ENCODE measurements at regions not wholly inside any gene's neighbourhood (a gene's known extent, or its start where the extent isn't known, plus 50 kb on each side); places are given as distances from the start of the nearest gene placed in this dataset.
A peak's percentile ranks its signal among the peaks of the same experiment; 100 is the strongest.
"Not testable (repeated sequence)": the region's sequence is repeated elsewhere in the genome, so short reads cannot be mapped to it uniquely, and the experiment has no call there.

- Histone ChIP-seq H3K27me3 (replicated peaks) (no peaks in the 10 kb centered on the region), H3K9me3 (replicated peaks) (no peaks in the 10 kb centered on the region), H3K27ac (peak overlapping the region; percentile 44), H3K4me1 (replicated peaks) (peaks cover 11% of the 10 kb centered on the region), H3K4me3 (peak overlapping the region; percentile 23), H3K36me3 (no peaks in the 10 kb centered on the region)
- DNase-seq (ENCODE audit: low read depth in 1 of 2, low spot score in 2 of 2) = no peak
These were observed 78.3 kb upstream of the HES1 start for GRCh38 chr3:194057570-194058188.

DNA sequence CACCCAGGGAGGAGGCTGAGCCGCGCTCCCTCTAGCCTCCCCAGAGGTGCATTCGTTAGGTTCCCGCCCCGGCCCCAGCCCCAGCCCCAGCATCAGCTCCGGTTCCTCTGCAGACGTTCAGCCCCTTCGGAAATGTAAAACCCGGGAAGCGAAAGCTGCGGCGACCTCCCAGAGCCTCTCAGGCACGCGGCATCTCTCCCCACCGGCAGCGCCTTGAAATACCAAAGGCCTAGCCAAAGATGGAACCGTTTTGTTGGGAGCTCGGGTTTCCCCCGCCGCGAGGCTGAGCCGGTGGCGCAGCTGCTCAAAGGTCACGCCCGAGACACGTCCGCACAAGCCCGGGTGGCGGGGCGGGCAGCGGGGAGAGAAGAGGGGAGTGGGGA, 77.8 kb upstream of the HES1 start:
- DNase-seq (ENCODE audit: low read depth in 1 of 2, low spot score in 2 of 2) = peak; percentile 31 to 61
- no peaks in the 10 kb centered on the region for H3K36me3 ChIP-seq
- no peaks in the 10 kb centered on the region for H3K9me3 ChIP-seq (replicated peaks)
- H3K27me3 ChIP-seq (replicated peaks) = no peaks in the 10 kb centered on the region
- H3K4me3 ChIP-seq = peak overlapping the region; percentile 23
- peak overlapping the region; percentile 44 for H3K27ac ChIP-seq
- H3K4me1 ChIP-seq (replicated peaks) = peaks cover 11% of the 10 kb centered on the region

- no peaks in the 10 kb centered on the region for H3K9me3 ChIP-seq (replicated peaks)
- peaks cover 11% of the 10 kb centered on the region for H3K4me1 ChIP-seq (replicated peaks)
- DNase-seq (ENCODE audit: low read depth in 1 of 2, low spot score in 2 of 2) = no peak
- no peak overlapping the region for H3K27ac ChIP-seq
- H3K4me3 ChIP-seq = no peak overlapping the region
- no peaks in the 10 kb centered on the region for H3K36me3 ChIP-seq
- H3K27me3 ChIP-seq (replicated peaks) = no peaks in the 10 kb centered on the region
These were observed 77.2 kb upstream of the HES1 start for GRCh38 chr3:194058753-194059152.

DNA sequence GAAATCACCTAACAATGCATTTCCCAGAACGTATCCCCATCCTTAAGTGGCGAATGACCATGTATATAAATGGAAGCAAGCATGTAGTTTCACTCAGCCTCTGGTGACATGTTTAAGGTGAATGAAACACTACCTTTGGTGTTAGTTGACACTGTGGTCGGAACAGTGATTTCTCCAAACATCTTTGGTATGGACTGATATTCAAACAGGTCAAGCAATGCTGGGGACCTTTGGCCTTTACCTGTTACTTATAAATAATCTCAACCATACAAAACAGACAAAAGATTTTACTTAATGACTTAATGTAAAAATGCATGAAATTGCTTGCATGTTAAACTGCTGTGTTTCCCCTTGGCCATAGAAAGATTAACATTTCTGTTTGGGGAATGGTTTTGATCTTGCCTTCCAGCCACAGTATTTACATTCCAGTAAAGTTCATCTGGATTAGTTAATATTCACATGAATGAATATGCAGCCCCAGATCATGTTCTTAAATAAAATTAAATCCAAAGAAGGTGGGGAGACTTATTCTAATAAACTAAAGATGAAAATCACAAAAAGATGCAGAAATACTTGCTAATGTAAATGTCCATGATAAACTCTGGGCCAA, 74.4 kb upstream of the HES1 start:
- no peak overlapping the region for H3K4me3 ChIP-seq
- DNase-seq (ENCODE audit: low read depth in 1 of 2, low spot score in 2 of 2) = no peak
- no peaks in the 10 kb centered on the region for H3K36me3 ChIP-seq
- peaks cover 11% of the 10 kb centered on the region for H3K4me1 ChIP-seq (replicated peaks)
- no peak overlapping the region for H3K27ac ChIP-seq
- H3K27me3 ChIP-seq (replicated peaks) = no peaks in the 10 kb centered on the region
- H3K9me3 ChIP-seq (replicated peaks) = no peaks in the 10 kb centered on the region

- no peak for DNase-seq (ENCODE audit: low read depth in 1 of 2, low spot score in 2 of 2)
These were observed 73.1 kb upstream of the HES1 start for GRCh38 chr3:194062830-194063229.

GRCh38 chr3:194064380-194065332, 71.3 kb upstream of the HES1 start:
- DNase-seq (ENCODE audit: low read depth in 1 of 2, low spot score in 2 of 2) = no peak
- Histone ChIP-seq H3K27me3 (replicated peaks) (no peaks in the 10 kb centered on the region), H3K4me3 (no peak overlapping the region), H3K36me3 (no peaks in the 10 kb centered on the region), H3K4me1 (replicated peaks) (peaks cover 12% of the 10 kb centered on the region; the same call in 1 of the 2 replicates), H3K27ac (no peak overlapping the region), H3K9me3 (replicated peaks) (peaks cover 7% of the 10 kb centered on the region; the same call in 1 of the 2 replicates)

More at GRCh38 chr3:194062830-194063229, 73.1 kb upstream of the HES1 start:
- Histone ChIP-seq H3K9me3 (replicated peaks) (peaks cover 2% of the 10 kb centered on the region; the same call in 1 of the 2 replicates), H3K27ac (no peak overlapping the region), H3K36me3 (no peaks in the 10 kb centered on the region), H3K27me3 (replicated peaks) (no peaks in the 10 kb centered on the region), H3K4me3 (no peak overlapping the region), H3K4me1 (replicated peaks) (peaks cover 10% of the 10 kb centered on the region)

- DNase-seq (ENCODE audit: low read depth in 1 of 2, low spot score in 2 of 2); H3K27ac ChIP-seq; H3K36me3 ChIP-seq; H3K4me3 ChIP-seq; H3K27me3 ChIP-seq (replicated peaks); H3K9me3 ChIP-seq (replicated peaks): not testable (repeated sequence)
- H3K4me1 ChIP-seq (replicated peaks) = peaks cover 33% of the 10 kb centered on the region
These were observed 68.6 kb upstream of the HES1 start for GRCh38 chr3:194067327-194067726.

- Histone ChIP-seq H3K9me3 (replicated peaks) (peaks cover 9% of the 10 kb centered on the region; the same call in 1 of the 2 replicates), H3K4me1 (replicated peaks) (peaks cover 33% of the 10 kb centered on the region)
- DNase-seq (ENCODE audit: low read depth in 1 of 2, low spot score in 2 of 2) = no peak
These were observed 68.0 kb upstream of the HES1 start for GRCh38 chr3:194067949-194068362.

GRCh38 chr3:194069421-194070219, 66.3 kb upstream of the HES1 start:
- Histone ChIP-seq H3K27me3 (replicated peaks) (no peaks in the 10 kb centered on the region), H3K9me3 (replicated peaks) (peaks cover 9% of the 10 kb centered on the region; the same call in 1 of the 2 replicates), H3K4me3 (no peak overlapping the region), H3K4me1 (replicated peaks) (peaks cover 33% of the 10 kb centered on the region), H3K36me3 (no peaks in the 10 kb centered on the region), H3K27ac (peak overlapping the region; percentile 90)
- DNase-seq (ENCODE audit: low read depth in 1 of 2, low spot score in 2 of 2) = no peak

More at GRCh38 chr3:194067949-194068362, 68.0 kb upstream of the HES1 start:
- Histone ChIP-seq H3K4me3 (no peak overlapping the region), H3K36me3 (no peaks in the 10 kb centered on the region), H3K27me3 (replicated peaks) (no peaks in the 10 kb centered on the region), H3K27ac (no peak overlapping the region)

- Histone ChIP-seq H3K9me3 (replicated peaks) (peaks cover 9% of the 10 kb centered on the region; the same call in 1 of the 2 replicates), H3K4me1 (replicated peaks) (peaks cover 35% of the 10 kb centered on the region), H3K27me3 (replicated peaks) (no peaks in the 10 kb centered on the region), H3K4me3 (peak overlapping the region; percentile 41), H3K27ac (peak overlapping the region; percentile 90), H3K36me3 (no peaks in the 10 kb centered on the region)
- DNase-seq (ENCODE audit: low read depth in 1 of 2, low spot score in 2 of 2) = no peak
These were observed 65.7 kb upstream of the HES1 start for GRCh38 chr3:194070220-194070633.

DNA sequence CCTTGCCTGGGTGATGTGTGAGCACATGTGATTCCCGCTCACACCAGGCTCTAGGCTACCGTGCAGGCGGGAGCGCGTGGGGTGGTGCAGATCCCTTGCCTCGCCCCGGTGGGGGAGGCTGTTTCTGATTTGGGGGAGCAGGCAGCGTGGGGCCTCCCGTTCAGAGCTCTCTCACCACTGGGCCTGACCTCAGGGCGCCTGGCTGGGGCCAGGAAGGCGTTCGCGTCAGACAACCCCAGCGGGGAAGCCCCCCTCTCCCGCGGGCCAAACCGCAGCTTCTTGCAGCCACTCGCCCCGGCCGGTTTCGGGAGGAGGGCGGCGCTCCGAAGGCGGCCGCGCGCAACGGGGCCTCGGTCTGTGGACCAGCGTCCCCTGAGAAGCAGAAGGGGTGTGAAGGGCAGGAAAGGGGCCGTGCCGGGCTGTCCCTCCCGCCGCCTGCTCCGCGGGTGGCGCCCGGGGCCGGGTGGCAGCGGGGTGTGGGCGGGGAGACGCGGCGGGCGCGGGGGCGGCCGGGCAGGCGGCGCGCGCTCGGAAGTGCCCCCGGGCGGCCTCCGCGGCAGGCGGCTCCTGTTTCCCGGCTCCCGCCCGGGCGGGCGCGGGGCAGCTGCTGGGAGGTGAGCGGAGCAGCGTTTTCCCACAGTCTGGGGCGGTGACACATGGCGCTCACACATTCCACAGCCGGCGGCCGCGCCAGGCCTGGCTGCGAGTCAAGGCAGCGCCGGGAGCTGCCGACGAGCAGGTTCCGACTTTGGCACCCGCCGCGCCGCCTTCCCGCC, 65.1 kb upstream of the HES1 start:
- peak overlapping the region; percentile 90 for H3K27ac ChIP-seq
- no peaks in the 10 kb centered on the region for H3K36me3 ChIP-seq
- DNase-seq (ENCODE audit: low read depth in 1 of 2, low spot score in 2 of 2) = peak; percentile 89 to 94
- H3K4me3 ChIP-seq = peak overlapping the region; percentile 41
- peaks cover 41% of the 10 kb centered on the region for H3K4me1 ChIP-seq (replicated peaks)
- no peaks in the 10 kb centered on the region for H3K27me3 ChIP-seq (replicated peaks)
- peaks cover 9% of the 10 kb centered on the region; the same call in 1 of the 2 replicates for H3K9me3 ChIP-seq (replicated peaks)

DNA sequence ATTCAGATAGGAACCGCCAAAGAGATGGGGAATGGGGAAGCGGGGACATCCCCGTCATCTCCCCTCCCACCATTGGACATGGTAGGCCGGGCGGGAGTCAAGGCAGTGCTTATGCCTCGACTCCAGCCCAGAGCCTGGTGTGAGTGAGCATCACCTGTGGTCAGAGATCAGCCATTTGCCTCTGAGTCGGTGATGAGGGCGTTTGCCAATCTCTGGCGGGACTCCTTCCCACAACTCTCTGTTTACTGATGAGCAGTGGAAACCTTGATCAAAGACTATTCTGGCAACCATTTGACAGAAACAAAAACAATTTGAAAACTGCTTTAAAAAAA, 63.9 kb upstream of the HES1 start:
- Histone ChIP-seq H3K27ac (0 out of 2 replicates have a peak overlapping the region, but pooled peaks have one; percentile 90), H3K36me3 (no peaks in the 10 kb centered on the region), H3K4me3 (no peak overlapping the region), H3K4me1 (replicated peaks) (peaks cover 45% of the 10 kb centered on the region), H3K27me3 (replicated peaks) (no peaks in the 10 kb centered on the region), H3K9me3 (replicated peaks) (peaks cover 9% of the 10 kb centered on the region; the same call in 1 of the 2 replicates)
- no peak for DNase-seq (ENCODE audit: low read depth in 1 of 2, low spot score in 2 of 2)
